ENCODE measurements at regions not wholly inside any gene's neighbourhood (a gene's known extent, or its start where the extent isn't known, plus 50 kb on each side); places are given as distances from the start of the nearest gene placed in this dataset.

DNA sequence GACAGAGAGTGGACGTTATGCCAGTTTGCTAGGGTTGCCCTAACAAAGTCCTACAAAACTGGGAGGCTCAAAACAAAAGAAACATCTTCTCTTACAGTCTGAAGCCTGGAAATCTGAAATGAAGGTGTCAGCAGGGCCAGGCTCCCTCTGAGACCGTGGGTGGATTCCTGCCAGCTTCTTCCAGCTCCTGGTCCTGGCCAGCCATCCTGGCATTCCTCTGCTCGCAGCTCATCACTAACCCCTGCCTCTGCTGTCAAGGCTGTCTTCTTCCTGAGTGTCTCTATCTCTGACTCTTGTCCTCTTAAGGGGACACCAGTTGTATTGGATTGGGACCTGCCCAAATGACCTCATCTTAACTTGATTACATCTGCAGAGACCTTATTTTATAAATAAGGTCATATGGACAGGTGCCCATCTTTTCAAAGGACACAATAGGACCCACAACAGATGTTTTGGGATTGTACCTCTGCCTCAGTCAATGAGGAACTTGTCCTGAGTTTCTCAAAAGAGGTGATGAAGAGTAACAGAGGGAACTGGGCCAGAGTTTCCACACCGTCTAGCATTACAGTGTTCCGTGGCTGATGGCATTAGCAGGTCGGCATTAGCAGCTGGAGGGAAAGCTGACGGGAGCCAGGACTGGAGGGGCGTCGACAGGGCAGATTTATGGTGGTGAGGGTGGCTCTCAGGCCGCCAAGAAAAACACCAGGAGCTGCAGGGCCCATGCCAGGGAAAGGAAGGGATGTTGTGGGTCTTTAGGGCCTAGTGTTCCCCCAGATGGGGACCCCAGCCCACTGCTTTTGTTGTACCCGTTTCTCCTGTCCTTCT is 157.3 kb downstream of the TBXT start:
- TF ChIP-seq, protein P1, sequence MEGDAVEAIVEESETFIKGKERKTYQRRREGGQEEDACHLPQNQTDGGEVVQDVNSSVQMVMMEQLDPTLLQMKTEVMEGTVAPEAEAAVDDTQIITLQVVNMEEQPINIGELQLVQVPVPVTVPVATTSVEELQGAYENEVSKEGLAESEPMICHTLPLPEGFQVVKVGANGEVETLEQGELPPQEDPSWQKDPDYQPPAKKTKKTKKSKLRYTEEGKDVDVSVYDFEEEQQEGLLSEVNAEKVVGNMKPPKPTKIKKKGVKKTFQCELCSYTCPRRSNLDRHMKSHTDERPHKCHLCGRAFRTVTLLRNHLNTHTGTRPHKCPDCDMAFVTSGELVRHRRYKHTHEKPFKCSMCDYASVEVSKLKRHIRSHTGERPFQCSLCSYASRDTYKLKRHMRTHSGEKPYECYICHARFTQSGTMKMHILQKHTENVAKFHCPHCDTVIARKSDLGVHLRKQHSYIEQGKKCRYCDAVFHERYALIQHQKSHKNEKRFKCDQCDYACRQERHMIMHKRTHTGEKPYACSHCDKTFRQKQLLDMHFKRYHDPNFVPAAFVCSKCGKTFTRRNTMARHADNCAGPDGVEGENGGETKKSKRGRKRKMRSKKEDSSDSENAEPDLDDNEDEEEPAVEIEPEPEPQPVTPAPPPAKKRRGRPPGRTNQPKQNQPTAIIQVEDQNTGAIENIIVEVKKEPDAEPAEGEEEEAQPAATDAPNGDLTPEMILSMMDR (IDR thresholded peaks at IDR 0.05) = no peak
- no peak for TF ChIP-seq EZH2 (IDR thresholded peaks at IDR 0.05)
- TF ChIP-seq EZH2phosphoT487 (IDR thresholded peaks at IDR 0.05) = no peak
